WTC11 (cell line): ENCODE measurements at regions not wholly inside any gene's neighbourhood (a gene's known extent, or its start where the extent isn't known, plus 50 kb on each side); places are given as distances from the start of the nearest gene placed in this dataset.

Source experiments
- ATAC-seq: fragments of 200-7000 bp; cut with Tn5 transposase; 2 replicates; pipeline ENCODE4 v1.10.0; 2021; ENCODE audit warnings: mild to moderate bottlenecking, moderate library complexity
- CTCF ChIA-PET: fragments of 300-600 bp; sonication (Branson Sonifier 250); formaldehyde crosslinking; loops from one replicate; lab custom pipeline; 2021; ENCODE audit warnings: antibody characterized with exemption; lab: Charles Lee
- POLR2A ChIA-PET: fragments of 350-600 bp; sonication (Branson Sonifier 250); formaldehyde crosslinking; loops from one replicate; lab custom pipeline; 2021; ENCODE audit warnings: antibody characterized with exemption; lab: Charles Lee
- DNase-seq: peaks from one replicate; pipeline ENCODE4 v3.0.0; 2021; ENCODE audit warnings: low spot score
- H3K27ac Mint-ChIP-seq: 2 replicates; pipeline ENCODE4 v1.8.0; 2021; ENCODE audit warnings: mixed read lengths
- H3K27me3 Mint-ChIP-seq: 2 replicates; pipeline ENCODE4 v1.8.0; 2021; ENCODE audit warnings: low read depth, mild to moderate bottlenecking, moderate library complexity, mixed read lengths
- H3K36me3 Mint-ChIP-seq: 2 replicates; pipeline ENCODE4 v1.8.0; 2021; ENCODE audit warnings: mixed read lengths
- H3K4me1 Mint-ChIP-seq: 2 replicates; pipeline ENCODE4 v1.8.0; 2022; ENCODE audit warnings: mixed read lengths
- H3K4me3 Mint-ChIP-seq: 2 replicates; pipeline ENCODE4 v1.8.0; 2021; ENCODE audit warnings: mild to moderate bottlenecking, moderate library complexity, mixed read lengths
- H3K9me3 Mint-ChIP-seq: 2 replicates; pipeline ENCODE4 v1.8.0; 2021; ENCODE audit warnings: mixed read lengths
- AFF4 ChIP-seq: sonication (generic); formaldehyde crosslinking; IDR thresholded peaks from 2 replicates; pipeline ENCODE4 v1.8.1; 2023; ENCODE audit warnings: mild to moderate bottlenecking, missing genetic modification reagents, borderline replicate concordance
- ATF1 ChIP-seq: sonication (generic); formaldehyde crosslinking; IDR thresholded peaks from 2 replicates; pipeline ENCODE4 v1.8.1; 2023; ENCODE audit warnings: mild to moderate bottlenecking, moderate library complexity, missing genetic modification reagents
- ATF3 ChIP-seq: sonication (generic); formaldehyde crosslinking; conservative IDR thresholded peaks from 2 replicates; pipeline ENCODE4 v1.8.1; 2022; ENCODE audit warnings: mild to moderate bottlenecking, missing genetic modification reagents
- E2F1 ChIP-seq: sonication (generic); formaldehyde crosslinking; IDR thresholded peaks from 2 replicates; pipeline ENCODE4 v1.8.0; 2022; ENCODE audit warnings: mild to moderate bottlenecking, missing genetic modification reagents
- FOXJ3 ChIP-seq: sonication (generic); formaldehyde crosslinking; IDR thresholded peaks from 2 replicates; pipeline ENCODE4 v1.9.0; 2021; ENCODE audit warnings: missing genetic modification reagents, mild to moderate bottlenecking, borderline replicate concordance
- FOXP4 ChIP-seq: sonication (generic); formaldehyde crosslinking; IDR thresholded peaks from 2 replicates; pipeline ENCODE4 v1.8.0; 2022; ENCODE audit warnings: mild to moderate bottlenecking, missing genetic modification reagents
- JUN ChIP-seq: sonication (generic); formaldehyde crosslinking; IDR thresholded peaks from 2 replicates; pipeline ENCODE4 v1.8.0; 2023; ENCODE audit warnings: mild to moderate bottlenecking, missing genetic modification reagents
- MXD4 ChIP-seq: fragments of 250-450 bp; sonication (Bioruptor Pico); IDR thresholded peaks from 2 replicates; pipeline ENCODE4 v1.8.0; 2021; ENCODE audit warnings: mild to moderate bottlenecking, moderate library complexity, borderline replicate concordance
- MYBL2 ChIP-seq: sonication (generic); formaldehyde crosslinking; IDR thresholded peaks from 2 replicates; pipeline ENCODE4 v1.8.1; 2023; ENCODE audit warnings: mild to moderate bottlenecking, moderate library complexity, missing genetic modification reagents
- NFATC4 ChIP-seq: fragments of 250-450 bp; sonication (Bioruptor Pico); IDR thresholded peaks from 2 replicates; pipeline ENCODE4 v1.9.0; 2021; ENCODE audit warnings: mild to moderate bottlenecking
- NR1H2 ChIP-seq: sonication (generic); formaldehyde crosslinking; IDR thresholded peaks from 2 replicates; pipeline ENCODE4 v1.9.0; 2021; ENCODE audit warnings: mild to moderate bottlenecking, moderate library complexity, missing genetic modification reagents
- NR2C2 ChIP-seq: sonication (generic); formaldehyde crosslinking; IDR thresholded peaks from 2 replicates; pipeline ENCODE4 v1.8.0; 2022; ENCODE audit warnings: mild to moderate bottlenecking, missing genetic modification reagents
- PREB ChIP-seq: sonication (generic); formaldehyde crosslinking; IDR thresholded peaks from 2 replicates; pipeline ENCODE4 v1.8.1; 2022; ENCODE audit warnings: mild to moderate bottlenecking, missing genetic modification reagents, moderate library complexity, borderline replicate concordance
- STAT6 ChIP-seq: sonication (generic); formaldehyde crosslinking; conservative IDR thresholded peaks from 2 replicates; pipeline ENCODE4 v1.8.1; 2023; ENCODE audit warnings: mild to moderate bottlenecking, low read depth, missing genetic modification reagents, moderate library complexity
- TP53 ChIP-seq: sonication (generic); formaldehyde crosslinking; IDR thresholded peaks from 2 replicates; pipeline ENCODE4 v1.8.1; 2023; ENCODE audit warnings: mild to moderate bottlenecking, missing genetic modification reagents
- ZNF281 ChIP-seq: sonication (generic); formaldehyde crosslinking; IDR thresholded peaks from 2 replicates; pipeline ENCODE4 v1.8.0; 2023; ENCODE audit warnings: mild to moderate bottlenecking, missing genetic modification reagents
- ZNF317 ChIP-seq: sonication (generic); formaldehyde crosslinking; IDR thresholded peaks from 2 replicates; pipeline ENCODE4 v1.8.1; 2023; ENCODE audit warnings: low read depth, mild to moderate bottlenecking, moderate library complexity, missing genetic modification reagents, borderline replicate concordance
- ZNF671 ChIP-seq: fragments of 250-450 bp; sonication (Bioruptor Pico); IDR thresholded peaks from 2 replicates; pipeline ENCODE4 v1.8.0; 2021; ENCODE audit warnings: mild to moderate bottlenecking

GRCh38 chr11:116239247-116239646, 533.5 kb downstream of the BUD13 start:
- no peak overlapping the region for H3K27ac Mint-ChIP-seq
- H3K4me1 Mint-ChIP-seq, result peaks cover 12% of the 10 kb centered on the region
- CTCF ChIA-PET, result interaction anchor here (1.1 kb wide), 1 partner anchor 42 kb away, joined by 3 read pairs; no protein-coding TSS in a partner anchor

More at GRCh38 chr11:116239247-116239646, 533.5 kb downstream of the BUD13 start:
- Mint-ChIP-seq H3K9me3 (no peaks in the 10 kb centered on the region), H3K36me3 (no peaks in the 10 kb centered on the region), H3K4me3 (no peak overlapping the region), H3K27me3 (no peaks in the 10 kb centered on the region)
- POLR2A ChIA-PET, result no interaction called here
- TF ChIP-seq NR1H2 (CRISPR knock-in tag), result no peak
- TF ChIP-seq E2F1 (CRISPR knock-in tag), result no peak
- TF ChIP-seq ATF3 (CRISPR knock-in tag), result no peak
- no peak for TF ChIP-seq FOXP4 (CRISPR knock-in tag)
- TF ChIP-seq NR2C2 (CRISPR knock-in tag), result no peak
- no peak for TF ChIP-seq STAT6 (CRISPR knock-in tag)
- no peak for TF ChIP-seq MYBL2 (CRISPR knock-in tag)
- TF ChIP-seq NFATC4 (CRISPR knock-in tag), result no peak
- no peak for TF ChIP-seq JUN (CRISPR knock-in tag)
- no peak for TF ChIP-seq ZNF317 (CRISPR knock-in tag)
- TF ChIP-seq ZNF671 (CRISPR knock-in tag), result no peak
- TF ChIP-seq ZNF281 (CRISPR knock-in tag), result no peak
- TF ChIP-seq ATF1, result no peak
- TF ChIP-seq TP53, result no peak
- TF ChIP-seq AFF4 (CRISPR knock-in tag), result no peak
- no peak for TF ChIP-seq FOXJ3 (CRISPR knock-in tag)
- TF ChIP-seq PREB, result no peak
- TF ChIP-seq MXD4 (CRISPR knock-in tag), result no peak
- DNase-seq (no peak), ATAC-seq (no peak)
